ENCODE measurements at regions not wholly inside any gene's neighbourhood (a gene's known extent, or its start where the extent isn't known, plus 50 kb on each side); places are given as distances from the start of the nearest gene placed in this dataset.

GRCh38 chr1:182256931-182257330, 134.7 kb downstream of the GLUL start:
- intact Hi-C loops (cut with DNase I), result no loop called here
- no peaks in the 10 kb centered on the region for H3K9me3 ChIP-seq (replicated peaks in 1 of 3)
- peaks cover 0 to 9% of the 10 kb centered on the region in 2 donors for H3K4me1 ChIP-seq (replicated peaks in 1 of 2)
- no peak for TF ChIP-seq CTCF (IDR thresholded peaks at IDR 0.05)
- no peak overlapping the region for H3K27ac ChIP-seq
- no peaks in the 10 kb centered on the region for H3K27me3 ChIP-seq
- WGBS, 4 donors, result 86 to 97% (median 92%) methylated on average over 4 of the region's 4 CpGs
- H3K36me3 ChIP-seq (replicated peaks in 1 of 2), result no peaks in the 10 kb centered on the region
- DNase-seq, result no peak
- no peak overlapping the region for H3K4me3 ChIP-seq

DNA sequence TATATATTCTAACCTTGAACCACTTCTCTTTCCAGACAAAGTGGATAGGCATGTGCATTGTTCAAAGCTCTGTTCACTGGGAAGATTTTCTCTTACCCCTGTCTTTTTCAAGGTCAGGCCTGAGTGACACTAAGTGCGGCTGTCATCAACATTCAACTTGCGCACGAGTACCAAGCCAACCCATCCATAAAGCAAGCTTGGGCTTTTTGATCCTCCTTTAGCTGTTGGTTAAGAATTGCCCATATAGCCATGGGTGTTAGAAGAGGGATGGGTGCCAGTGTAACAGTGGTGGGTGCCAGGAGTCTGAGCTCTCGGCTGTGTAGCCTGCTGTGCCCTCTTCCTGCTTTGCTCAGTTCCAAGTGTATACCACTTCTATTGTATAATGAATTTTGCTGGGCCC, 136.1 kb downstream of the GLUL start:
- TF ChIP-seq CTCF (IDR thresholded peaks at IDR 0.05), result no peak
- no peak for TF ChIP-seq POLR2A (IDR thresholded peaks at IDR 0.05)
- WGBS, 4 donors, result 73 to 92% (median 85%) methylated on average over 4 of the region's 4 CpGs
- Histone ChIP-seq H3K4me1 (replicated peaks in 1 of 2) (peaks cover 0 to 9% of the 10 kb centered on the region in 2 donors), H3K27me3 (no peaks in the 10 kb centered on the region), H3K9me3 (replicated peaks in 1 of 3) (no peaks in the 10 kb centered on the region), H3K27ac (no peak overlapping the region), H3K36me3 (replicated peaks in 1 of 2) (no peaks in the 10 kb centered on the region), H3K4me3 (no peak overlapping the region)
- intact Hi-C loops (cut with DNase I), result no loop called here
- no peak for DNase-seq

DNA sequence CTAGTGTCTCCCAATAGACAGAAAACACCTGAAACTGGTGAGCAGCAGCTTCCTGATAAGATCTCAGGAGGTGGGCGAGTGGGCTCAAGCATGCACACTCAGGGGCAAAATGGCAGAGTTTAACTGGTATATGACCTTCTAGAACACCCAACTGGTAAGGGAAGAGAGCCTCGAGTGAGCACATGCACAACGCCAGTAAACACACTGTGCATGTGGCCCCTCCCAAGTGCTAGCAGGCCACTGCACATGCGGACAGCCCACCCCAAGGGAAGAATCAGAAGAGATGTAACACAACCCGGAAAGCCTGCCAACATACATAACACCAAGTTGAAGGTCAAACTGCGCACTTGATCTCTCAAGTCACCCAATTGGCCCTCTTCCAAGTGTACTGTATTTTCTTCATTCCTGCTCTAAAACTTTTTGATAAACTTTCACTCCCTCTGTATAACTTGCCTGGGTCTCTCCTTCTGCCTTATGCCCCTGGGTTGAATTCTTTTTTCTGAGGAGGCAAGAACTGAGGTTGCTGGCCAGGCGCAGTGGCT, 138.2 kb downstream of the GLUL start:
- peak in 1 of 7 donors; percentile 7 for DNase-seq
- H3K4me1 ChIP-seq (replicated peaks in 1 of 2), result no peaks in the 10 kb centered on the region
- WGBS, 4 donors, result 49 to 71% (median 52%) methylated on average over 5 to 7 of the region's 7 CpGs
- intact Hi-C loops (cut with DNase I), result no loop called here
- no peak overlapping the region for H3K4me3 ChIP-seq
- H3K36me3 ChIP-seq (replicated peaks in 1 of 2), result no peaks in the 10 kb centered on the region
- H3K27me3 ChIP-seq, result no peaks in the 10 kb centered on the region
- no peaks in the 10 kb centered on the region for H3K9me3 ChIP-seq (replicated peaks in 1 of 3)
- no peak overlapping the region for H3K27ac ChIP-seq
- TF ChIP-seq POLR2A (IDR thresholded peaks at IDR 0.05) (no peak), CTCF (IDR thresholded peaks at IDR 0.05) (no peak)

DNA sequence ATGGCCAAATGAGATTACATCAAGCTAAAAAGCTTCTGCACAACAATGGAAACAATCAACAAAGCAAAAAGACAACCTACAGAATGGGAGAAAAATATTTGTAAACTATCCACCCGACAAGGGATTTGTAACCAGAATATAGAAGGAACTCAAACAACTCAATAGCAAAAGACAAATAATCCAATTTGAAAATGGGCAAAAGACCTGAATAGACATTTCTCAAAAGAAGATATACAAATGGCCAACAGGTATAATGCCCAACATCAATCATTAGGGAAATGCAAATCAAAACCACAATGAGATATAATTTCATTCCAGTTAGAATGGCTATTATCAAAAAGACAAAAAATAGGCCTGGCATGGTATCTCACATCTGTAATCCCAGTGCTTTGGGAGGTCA, 140.0 kb downstream of the GLUL start:
- intact Hi-C loops (cut with DNase I), result no loop called here

More for the DNA sequence above, 140.0 kb downstream of the GLUL start:
- 81 to 90% (median 85%) methylated on average over 1 of the region's 1 CpG for WGBS, 4 donors
- Histone ChIP-seq H3K4me1 (replicated peaks in 1 of 2) (no peaks in the 10 kb centered on the region), H3K27ac (no peak overlapping the region), H3K27me3 (no peaks in the 10 kb centered on the region), H3K4me3 (no peak overlapping the region), H3K9me3 (replicated peaks in 1 of 3) (no peaks in the 10 kb centered on the region), H3K36me3 (replicated peaks in 1 of 2) (no peaks in the 10 kb centered on the region)
- no peak for TF ChIP-seq CTCF (IDR thresholded peaks at IDR 0.05)
- TF ChIP-seq POLR2A (IDR thresholded peaks at IDR 0.05), result no peak
- DNase-seq, result no peak
